ENCODE measurements at regions not wholly inside any gene's neighbourhood (a gene's known extent, or its start where the extent isn't known, plus 50 kb on each side); places are given as distances from the start of the nearest gene placed in this dataset.

- DNase-seq (no peak), ATAC-seq (no peak)
- Histone ChIP-seq H3K27ac (no peak overlapping the region), H3K36me3 (no peaks in the 10 kb centered on the region), H3K27me3 (no peaks in the 10 kb centered on the region), H3K9me3 (peaks cover 0 to 8% (median 0%) of the 10 kb centered on the region in 11 donors), H3K4me1 (peaks cover 0 to 3% (median 0%) of the 10 kb centered on the region in 9 donors), H3K4me3 (no peak overlapping the region)
- TF ChIP-seq, protein P1, sequence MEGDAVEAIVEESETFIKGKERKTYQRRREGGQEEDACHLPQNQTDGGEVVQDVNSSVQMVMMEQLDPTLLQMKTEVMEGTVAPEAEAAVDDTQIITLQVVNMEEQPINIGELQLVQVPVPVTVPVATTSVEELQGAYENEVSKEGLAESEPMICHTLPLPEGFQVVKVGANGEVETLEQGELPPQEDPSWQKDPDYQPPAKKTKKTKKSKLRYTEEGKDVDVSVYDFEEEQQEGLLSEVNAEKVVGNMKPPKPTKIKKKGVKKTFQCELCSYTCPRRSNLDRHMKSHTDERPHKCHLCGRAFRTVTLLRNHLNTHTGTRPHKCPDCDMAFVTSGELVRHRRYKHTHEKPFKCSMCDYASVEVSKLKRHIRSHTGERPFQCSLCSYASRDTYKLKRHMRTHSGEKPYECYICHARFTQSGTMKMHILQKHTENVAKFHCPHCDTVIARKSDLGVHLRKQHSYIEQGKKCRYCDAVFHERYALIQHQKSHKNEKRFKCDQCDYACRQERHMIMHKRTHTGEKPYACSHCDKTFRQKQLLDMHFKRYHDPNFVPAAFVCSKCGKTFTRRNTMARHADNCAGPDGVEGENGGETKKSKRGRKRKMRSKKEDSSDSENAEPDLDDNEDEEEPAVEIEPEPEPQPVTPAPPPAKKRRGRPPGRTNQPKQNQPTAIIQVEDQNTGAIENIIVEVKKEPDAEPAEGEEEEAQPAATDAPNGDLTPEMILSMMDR (IDR thresholded peaks at IDR 0.05): no peak
- intact Hi-C loops (cut with DNase I): no loop called here
- WGBS, 2 donors: 68 to 87% methylated on average over 3 of the region's 3 CpGs
These were observed 465.8 kb downstream of the NAF1 start for GRCh38 chr4:162700815-162701361.

GRCh38 chr4:162700358-162700757 is 466.3 kb downstream of the NAF1 start:
- no peak overlapping the region for H3K4me3 ChIP-seq
- intact Hi-C loops (cut with DNase I): no loop called here
- H3K27me3 ChIP-seq: no peaks in the 10 kb centered on the region
- ATAC-seq (no peak), DNase-seq (no peak)
- peaks cover 0 to 3% (median 0%) of the 10 kb centered on the region in 9 donors for H3K4me1 ChIP-seq
- peaks cover 0 to 11% (median 3%) of the 10 kb centered on the region in 11 donors for H3K9me3 ChIP-seq
- TF ChIP-seq, protein P1 (IDR thresholded peaks at IDR 0.05): no peak
- no peaks in the 10 kb centered on the region for H3K36me3 ChIP-seq
- H3K27ac ChIP-seq: no peak overlapping the region
- WGBS, 2 donors: 85 to 88% methylated on average over 2 of the region's 2 CpGs

DNA sequence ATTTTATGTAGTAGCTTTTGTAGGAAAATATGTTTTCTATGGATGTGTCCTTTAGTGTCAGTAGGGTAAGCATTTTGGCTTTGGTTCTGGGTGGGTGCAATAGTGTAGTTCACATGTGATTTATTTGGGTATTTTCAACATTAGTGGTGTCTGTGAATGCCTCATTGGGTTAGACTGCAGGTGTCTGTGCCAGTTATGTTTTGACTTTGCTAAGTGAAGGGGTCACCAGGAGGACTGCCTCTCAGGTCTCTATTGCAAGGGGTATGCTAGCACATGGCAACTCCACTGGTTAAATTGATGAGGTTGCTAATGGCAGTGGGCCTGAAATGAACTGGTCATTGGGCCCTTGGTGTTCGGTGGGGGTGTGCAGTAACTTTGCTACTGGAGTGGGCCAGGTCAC is 467.1 kb downstream of the NAF1 start:
- intact Hi-C loops (cut with DNase I): no loop called here
- H3K9me3 ChIP-seq: peaks cover 0 to 16% (median 8%) of the 10 kb centered on the region in 11 donors
- DNase-seq (no peak), ATAC-seq (no peak)
- peaks cover 0 to under 1% (median 0%) of the 10 kb centered on the region in 9 donors for H3K4me1 ChIP-seq
- 85 to 98% methylated on average over 1 of the region's 1 CpG for WGBS, 2 donors
- no peak overlapping the region for H3K27ac ChIP-seq
- TF ChIP-seq, protein P1 (IDR thresholded peaks at IDR 0.05): no peak
- no peaks in the 10 kb centered on the region for H3K27me3 ChIP-seq
- H3K4me3 ChIP-seq: no peak overlapping the region
- no peaks in the 10 kb centered on the region for H3K36me3 ChIP-seq

GRCh38 chr4:162685410-162685809 is 481.3 kb downstream of the NAF1 start:
- 96 to 100% methylated on average over 1 of the region's 1 CpG for WGBS, 2 donors
- ATAC-seq: no peak
- no peaks in the 10 kb centered on the region for H3K36me3 ChIP-seq

More at GRCh38 chr4:162685410-162685809, 481.3 kb downstream of the NAF1 start:
- no peaks in the 10 kb centered on the region for H3K4me1 ChIP-seq
- intact Hi-C loops (cut with DNase I): no loop called here
- no peak for DNase-seq
- no peak overlapping the region for H3K4me3 ChIP-seq
- H3K27ac ChIP-seq: no peak overlapping the region
- H3K27me3 ChIP-seq: no peaks in the 10 kb centered on the region
- peaks cover 0 to under 1% (median 0%) of the 10 kb centered on the region in 11 donors for H3K9me3 ChIP-seq
- TF ChIP-seq, protein P1 (IDR thresholded peaks at IDR 0.05): no peak

Data from heart right ventricle (tissue), 16 donors.